ENCODE measurements at regions not wholly inside any gene's neighbourhood (a gene's known extent, or its start where the extent isn't known, plus 50 kb on each side); places are given as distances from the start of the nearest gene placed in this dataset.

DNA sequence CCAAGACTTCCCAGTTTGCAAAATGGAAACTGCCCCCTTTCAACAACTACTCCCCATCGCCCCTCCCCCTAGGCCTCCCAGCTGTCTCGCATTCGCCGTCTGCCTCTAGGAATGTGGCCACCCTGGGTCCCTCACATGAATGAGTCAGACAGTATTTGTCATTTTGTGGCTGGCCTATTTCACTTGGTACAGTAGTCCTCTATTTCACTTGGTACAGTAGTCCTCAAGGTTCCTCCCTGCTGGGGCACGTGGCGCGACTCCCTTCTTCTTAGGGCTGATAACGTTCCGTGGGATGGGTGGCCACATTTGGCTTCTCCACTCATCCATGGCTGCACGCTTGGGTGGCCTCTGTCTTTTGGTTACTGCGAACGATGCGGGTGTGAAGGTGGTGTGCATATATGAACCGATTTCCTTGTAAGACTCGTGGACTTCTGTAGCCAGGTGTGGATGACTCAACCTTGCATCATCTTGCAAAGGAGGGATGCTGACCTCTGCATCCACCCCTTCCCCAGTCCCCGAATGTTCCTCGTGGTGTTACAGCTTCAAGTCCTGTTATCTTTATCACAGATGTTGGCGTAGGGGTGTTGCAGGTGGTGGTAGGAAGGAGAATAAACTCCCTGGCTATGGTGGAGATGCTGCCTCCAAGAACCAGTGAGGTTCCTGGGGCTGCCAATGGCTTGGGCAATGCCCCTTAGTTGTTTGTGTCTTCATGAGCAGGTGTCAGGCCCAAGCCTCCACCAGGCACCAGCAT is 112.1 kb upstream of the SOX1 start:
- TF ChIP-seq CTCF (IDR thresholded peaks at IDR 0.05) = no peak
- no peak for TF ChIP-seq POLR2A (IDR thresholded peaks at IDR 0.05)
